H9 (cell line): ENCODE measurements at regions not wholly inside any gene's neighbourhood (a gene's known extent, or its start where the extent isn't known, plus 50 kb on each side); places are given as distances from the start of the nearest gene placed in this dataset.

Experiments
- DNase-seq: peaks from one replicate; pipeline ENCODE4 v3.0.0-alpha.2; 2017
- H2AFZ ChIP-seq: one replicate; pipeline ENCODE4 v1.6.1; 2013; ENCODE audit warnings: mild to moderate bottlenecking, low read length, control low read depth, moderate library complexity
- H2AK5ac ChIP-seq: 2 replicates; pipeline ENCODE4 v1.6.1; 2013; ENCODE audit warnings: low read length, control low read depth, mixed read lengths; ENCODE audit not compliant: insufficient read length
- H2BK120ac ChIP-seq: one replicate; pipeline ENCODE4 v1.6.1; 2013; ENCODE audit warnings: low read depth, mild to moderate bottlenecking, low read length, control low read depth, inconsistent platforms; ENCODE audit not compliant: poor library complexity, severe bottlenecking
- H2BK12ac ChIP-seq: 2 replicates; pipeline ENCODE4 v1.6.1; 2013; ENCODE audit warnings: low read length, control low read depth, mixed read lengths, low read depth; ENCODE audit not compliant: insufficient read length
- H2BK15ac ChIP-seq: 2 replicates; pipeline ENCODE4 v1.6.1; 2013; ENCODE audit warnings: low read depth, low read length, control low read depth
- H2BK20ac ChIP-seq: one replicate; pipeline ENCODE4 v1.6.1; 2013; ENCODE audit warnings: low read depth, mild to moderate bottlenecking, low read length, control low read depth, inconsistent platforms; ENCODE audit not compliant: poor library complexity, severe bottlenecking
- H2BK5ac ChIP-seq: 2 replicates; pipeline ENCODE4 v1.6.1; 2013; ENCODE audit warnings: low read length, control low read depth, mixed read lengths; ENCODE audit not compliant: insufficient read length
- H3K14ac ChIP-seq: 2 replicates; pipeline ENCODE4 v1.6.1; 2013; ENCODE audit warnings: low read length, control low read depth; ENCODE audit not compliant: insufficient read depth
- H3K18ac ChIP-seq: 2 replicates; pipeline ENCODE4 v1.6.1; 2013; ENCODE audit warnings: low read depth, mild to moderate bottlenecking, mixed read lengths, low read length, control low read depth; ENCODE audit not compliant: insufficient read length
- H3K23ac ChIP-seq: 2 replicates; pipeline ENCODE4 v1.6.1; 2013; ENCODE audit warnings: low read length, control low read depth, mixed read lengths, low read depth; ENCODE audit not compliant: insufficient read length
- H3K23me2 ChIP-seq: 2 replicates; pipeline ENCODE4 v1.6.1; 2013; ENCODE audit warnings: low read depth, mild to moderate bottlenecking, mixed read lengths, low read length, control low read depth; ENCODE audit not compliant: insufficient read length, poor library complexity, severe bottlenecking
- H3K27ac ChIP-seq: 2 replicates; pipeline ENCODE4 v1.5.1; 2013; ENCODE audit warnings: low read length, control low read depth, mixed read lengths, low read depth; ENCODE audit not compliant: insufficient read length
- H3K27me3 ChIP-seq: 2 replicates; pipeline ENCODE4 v1.6.1; 2013; ENCODE audit warnings: low read length, control low read depth, inconsistent platforms; ENCODE audit not compliant: insufficient read depth
- H3K4ac ChIP-seq: 2 replicates; pipeline ENCODE4 v1.6.1; 2013; ENCODE audit warnings: low read depth, mild to moderate bottlenecking, control low read depth, inconsistent platforms, low read length, moderate library complexity
- H3K4me1 ChIP-seq: 2 replicates; pipeline ENCODE4 v1.6.1; 2013; ENCODE audit warnings: low read length, control low read depth, inconsistent platforms; ENCODE audit not compliant: insufficient read depth
- H3K4me2 ChIP-seq: 2 replicates; pipeline ENCODE4 v1.6.1; 2013; ENCODE audit warnings: low read length, control low read depth, mixed read lengths; ENCODE audit not compliant: insufficient read length, insufficient read depth
- H3K56ac ChIP-seq: 2 replicates; pipeline ENCODE4 v1.6.1; 2013; ENCODE audit warnings: low read depth, mild to moderate bottlenecking, mixed read lengths, low read length, control low read depth; ENCODE audit not compliant: insufficient read length
- H3K79me1 ChIP-seq: 2 replicates; pipeline ENCODE4 v1.6.1; 2013; ENCODE audit warnings: low read depth, mild to moderate bottlenecking, moderate library complexity, low read length, control low read depth, inconsistent platforms; ENCODE audit not compliant: insufficient read depth, poor library complexity, severe bottlenecking
- H3K79me2 ChIP-seq: 2 replicates; pipeline ENCODE4 v1.6.1; 2013; ENCODE audit warnings: low read length, control low read depth, inconsistent platforms; ENCODE audit not compliant: insufficient read depth
- H3K9ac ChIP-seq: 2 replicates; pipeline ENCODE4 v1.6.1; 2013; ENCODE audit warnings: low read length, control low read depth, mixed read lengths; ENCODE audit not compliant: insufficient read length; ENCODE audit errors: extremely low read depth
- H3K9me3 ChIP-seq: one replicate; pipeline ENCODE4 v1.6.1; 2013; ENCODE audit warnings: low read depth, low read length, inconsistent platforms; ENCODE audit not compliant: control insufficient read depth
- H3T11ph ChIP-seq: one replicate; pipeline ENCODE4 v1.6.1; 2013; ENCODE audit warnings: mild to moderate bottlenecking, low read length, control low read depth, inconsistent platforms
- H4K20me1 ChIP-seq: one replicate; pipeline ENCODE4 v1.6.1; 2013; ENCODE audit not compliant: control insufficient read depth, insufficient read length, insufficient read depth
- H4K5ac ChIP-seq: 2 replicates; pipeline ENCODE4 v1.6.1; 2013; ENCODE audit warnings: low read depth, mild to moderate bottlenecking, mixed read lengths, low read length, control low read depth; ENCODE audit not compliant: insufficient read length
- H4K8ac ChIP-seq: replicated peaks from 2 replicates; pipeline ENCODE4 v1.6.1; 2013; ENCODE audit warnings: low read length, control low read depth, mixed read lengths, low read depth; ENCODE audit not compliant: insufficient read length
- H4K91ac ChIP-seq: 2 replicates; pipeline ENCODE4 v1.6.1; 2013; ENCODE audit warnings: low read depth, mild to moderate bottlenecking, moderate library complexity, mixed read lengths, low read length, control low read depth; ENCODE audit not compliant: insufficient read length
- H3K27ac Mint-ChIP-seq, 3 experiments: 2 replicates in 2 of 3; 3 replicates in 1 of 3; pipeline ENCODE4 v1.8.0; 2020 to 2021; ENCODE audit warnings: mixed read lengths in 3 of 3, mild to moderate bottlenecking in 1 of 3, moderate library complexity in 1 of 3
- H3K27me3 Mint-ChIP-seq: 2 replicates; pipeline ENCODE4 v1.8.0; 2021; ENCODE audit warnings: low read depth, mild to moderate bottlenecking, moderate library complexity, mixed read lengths
- H3K36me3 Mint-ChIP-seq, 3 experiments: 2 replicates in 2 of 3; 3 replicates in 1 of 3; pipeline ENCODE4 v1.8.0; 2020 to 2021; ENCODE audit warnings: low read depth in 3 of 3, mixed read lengths in 3 of 3; ENCODE audit not compliant: insufficient read depth in 1 of 3
- H3K4me1 Mint-ChIP-seq, 2 experiments: 2 replicates each; pipeline ENCODE4 v1.8.0; 2020; ENCODE audit warnings: mixed read lengths in 2 of 2
- H3K4me3 Mint-ChIP-seq, 2 experiments: 2 replicates in 1 of 2; 3 replicates in 1 of 2; pipeline ENCODE4 v1.8.0; 2020 to 2021; ENCODE audit warnings: mild to moderate bottlenecking in 2 of 2, mixed read lengths in 2 of 2, moderate library complexity in 1 of 2
- H3K9me3 Mint-ChIP-seq, 2 experiments: 2 replicates in 1 of 2; 3 replicates in 1 of 2; pipeline ENCODE4 v1.8.0; 2020; ENCODE audit warnings: mild to moderate bottlenecking in 2 of 2, mixed read lengths in 2 of 2, moderate library complexity in 1 of 2
- CTCF ChIP-seq: fragments of 200-600 bp; sonication (generic); conservative IDR thresholded peaks from 3 replicates; pipeline ENCODE4 v1.8.0; 2021; ENCODE audit warnings: antibody characterized with exemption, mild to moderate bottlenecking
- WGBS: extraction: QIAGEN DNeasy Blood & Tissue Kit; methylation state at CpG from one replicate; pipeline ENCODE4 v1.1.7; 2013; ENCODE audit warnings: missing lambda C conversion rate, low lambda C conversion rate, mixed read lengths; ENCODE audit not compliant: insufficient read length; ENCODE audit errors: extremely low coverage; 5-methylcytosine and 5-hydroxymethylcytosine counted together

DNA sequence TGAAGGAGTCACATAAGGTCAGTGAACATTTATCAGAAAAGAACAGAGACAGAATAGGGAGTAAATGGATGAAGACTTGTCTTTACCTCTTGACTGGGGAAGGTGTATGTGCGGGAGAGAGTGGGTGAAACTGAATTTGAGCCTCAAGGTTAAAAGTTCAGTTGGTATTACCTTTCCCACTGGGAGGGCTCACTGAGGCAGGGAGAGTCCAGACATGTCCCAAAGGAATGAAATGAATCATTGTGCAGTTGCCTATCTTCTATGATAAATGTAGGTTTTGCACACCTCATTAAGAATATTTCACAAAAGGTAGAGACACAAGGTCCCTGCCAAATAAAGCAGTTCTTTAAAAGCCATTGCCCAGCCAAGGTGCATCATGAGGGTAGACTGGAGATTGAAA is 105.2 kb downstream of the KCNA5 start:
- Histone ChIP-seq H3K9me3 (no peaks in the 10 kb centered on the region), H3K23me2 (no peaks in the 10 kb centered on the region), H2AFZ (no peak overlapping the region), H3K18ac (no peak overlapping the region), H3K56ac (no peak overlapping the region), H3K27me3 (no peaks in the 10 kb centered on the region), H3K79me2 (no peaks in the 10 kb centered on the region; the same call in 1 of the 2 replicates), H3K4me2 (no peak overlapping the region), H2AK5ac (no peak overlapping the region), H3K23ac (no peak overlapping the region), H3K27ac (no peak overlapping the region), H4K8ac (no peak overlapping the region), H4K91ac (no peak overlapping the region), H4K20me1 (no peaks in the 10 kb centered on the region), H2BK12ac (no peak overlapping the region), H2BK5ac (no peak overlapping the region), H3K4ac (no peak overlapping the region), H3T11ph (no peak overlapping the region), H2BK120ac (no peak overlapping the region), H2BK20ac (no peak overlapping the region), H3K14ac (no peak overlapping the region), H3K4me1 (peaks cover 3% of the 10 kb centered on the region; the same call in 1 of the 2 replicates), H4K5ac (no peak overlapping the region), H2BK15ac (no peak overlapping the region), H3K79me1 (no peaks in the 10 kb centered on the region), H3K9ac (no peak overlapping the region)
- DNase-seq = no peak
- 0 out of 5 replicates have a peak, but pooled peaks cover 2% of the 10 kb centered on the region in 2 experiments for H3K9me3 Mint-ChIP-seq
- H3K27ac Mint-ChIP-seq = peak overlapping the region in 2 of 3 experiments; percentile 3 to 32; a peak in 1 of 7 replicates
- no peak for TF ChIP-seq CTCF
- peaks cover 0 to 4% (median 0%) of the 10 kb centered on the region in 3 experiments; a peak in 3 of 7 replicates for H3K36me3 Mint-ChIP-seq
- no peaks in the 10 kb centered on the region; the same call in 1 of the 2 replicates for H3K27me3 Mint-ChIP-seq
- no peak overlapping the region for H3K4me3 Mint-ChIP-seq
- H3K4me1 Mint-ChIP-seq = peaks cover 20 to 26% of the 10 kb centered on the region in 2 experiments
- WGBS = no CpG with 5 or more reads among the region's 1 CpG
